ENCODE measurements at regions not wholly inside any gene's neighbourhood (a gene's known extent, or its start where the extent isn't known, plus 50 kb on each side); places are given as distances from the start of the nearest gene placed in this dataset.

- TF ChIP-seq CTCF (IDR thresholded peaks at IDR 0.05) (no peak), EZH2 (IDR thresholded peaks at IDR 0.05) (no peak)
These were observed 110.8 kb upstream of the SLC1A3 start for GRCh38 chr5:36495611-36496010.

All from neural progenitor cell (in vitro differentiated cells).